HL-60 (cell line): ENCODE measurements at regions not wholly inside any gene's neighbourhood (a gene's known extent, or its start where the extent isn't known, plus 50 kb on each side); places are given as distances from the start of the nearest gene placed in this dataset.

Experiments used
- GABPA ChIP-seq: IDR thresholded peaks from 2 replicates; pipeline ENCODE4 v1.6.1; 2012; ENCODE audit warnings: low read depth
- POLR2AphosphoS5 ChIP-seq: IDR thresholded peaks from 2 replicates; pipeline ENCODE4 v1.6.1; 2012; ENCODE audit warnings: low read depth
- SPI1 ChIP-seq: IDR thresholded peaks from 2 replicates; pipeline ENCODE4 v1.6.1; 2012; ENCODE audit warnings: low read depth, mild to moderate bottlenecking, borderline replicate concordance
- TF ChIP-seq, protein P1 (sequence below): IDR thresholded peaks from one replicate; pipeline ENCODE4 v1.5.1; 2011; ENCODE audit warnings: low read length, control low read depth, inconsistent platforms; ENCODE audit not compliant: insufficient read depth
- TF ChIP-seq, protein P2 (sequence below): IDR thresholded peaks from 2 replicates; pipeline ENCODE4 v1.6.1; 2012; ENCODE audit warnings: low read depth; ENCODE audit not compliant: insufficient replicate concordance

GRCh38 chr9:86488345-86488744 is 134.1 kb upstream of the TUT7 start:
- TF ChIP-seq, protein P1, sequence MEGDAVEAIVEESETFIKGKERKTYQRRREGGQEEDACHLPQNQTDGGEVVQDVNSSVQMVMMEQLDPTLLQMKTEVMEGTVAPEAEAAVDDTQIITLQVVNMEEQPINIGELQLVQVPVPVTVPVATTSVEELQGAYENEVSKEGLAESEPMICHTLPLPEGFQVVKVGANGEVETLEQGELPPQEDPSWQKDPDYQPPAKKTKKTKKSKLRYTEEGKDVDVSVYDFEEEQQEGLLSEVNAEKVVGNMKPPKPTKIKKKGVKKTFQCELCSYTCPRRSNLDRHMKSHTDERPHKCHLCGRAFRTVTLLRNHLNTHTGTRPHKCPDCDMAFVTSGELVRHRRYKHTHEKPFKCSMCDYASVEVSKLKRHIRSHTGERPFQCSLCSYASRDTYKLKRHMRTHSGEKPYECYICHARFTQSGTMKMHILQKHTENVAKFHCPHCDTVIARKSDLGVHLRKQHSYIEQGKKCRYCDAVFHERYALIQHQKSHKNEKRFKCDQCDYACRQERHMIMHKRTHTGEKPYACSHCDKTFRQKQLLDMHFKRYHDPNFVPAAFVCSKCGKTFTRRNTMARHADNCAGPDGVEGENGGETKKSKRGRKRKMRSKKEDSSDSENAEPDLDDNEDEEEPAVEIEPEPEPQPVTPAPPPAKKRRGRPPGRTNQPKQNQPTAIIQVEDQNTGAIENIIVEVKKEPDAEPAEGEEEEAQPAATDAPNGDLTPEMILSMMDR: no peak
- no peak for TF ChIP-seq POLR2AphosphoS5
- TF ChIP-seq, protein P2, sequence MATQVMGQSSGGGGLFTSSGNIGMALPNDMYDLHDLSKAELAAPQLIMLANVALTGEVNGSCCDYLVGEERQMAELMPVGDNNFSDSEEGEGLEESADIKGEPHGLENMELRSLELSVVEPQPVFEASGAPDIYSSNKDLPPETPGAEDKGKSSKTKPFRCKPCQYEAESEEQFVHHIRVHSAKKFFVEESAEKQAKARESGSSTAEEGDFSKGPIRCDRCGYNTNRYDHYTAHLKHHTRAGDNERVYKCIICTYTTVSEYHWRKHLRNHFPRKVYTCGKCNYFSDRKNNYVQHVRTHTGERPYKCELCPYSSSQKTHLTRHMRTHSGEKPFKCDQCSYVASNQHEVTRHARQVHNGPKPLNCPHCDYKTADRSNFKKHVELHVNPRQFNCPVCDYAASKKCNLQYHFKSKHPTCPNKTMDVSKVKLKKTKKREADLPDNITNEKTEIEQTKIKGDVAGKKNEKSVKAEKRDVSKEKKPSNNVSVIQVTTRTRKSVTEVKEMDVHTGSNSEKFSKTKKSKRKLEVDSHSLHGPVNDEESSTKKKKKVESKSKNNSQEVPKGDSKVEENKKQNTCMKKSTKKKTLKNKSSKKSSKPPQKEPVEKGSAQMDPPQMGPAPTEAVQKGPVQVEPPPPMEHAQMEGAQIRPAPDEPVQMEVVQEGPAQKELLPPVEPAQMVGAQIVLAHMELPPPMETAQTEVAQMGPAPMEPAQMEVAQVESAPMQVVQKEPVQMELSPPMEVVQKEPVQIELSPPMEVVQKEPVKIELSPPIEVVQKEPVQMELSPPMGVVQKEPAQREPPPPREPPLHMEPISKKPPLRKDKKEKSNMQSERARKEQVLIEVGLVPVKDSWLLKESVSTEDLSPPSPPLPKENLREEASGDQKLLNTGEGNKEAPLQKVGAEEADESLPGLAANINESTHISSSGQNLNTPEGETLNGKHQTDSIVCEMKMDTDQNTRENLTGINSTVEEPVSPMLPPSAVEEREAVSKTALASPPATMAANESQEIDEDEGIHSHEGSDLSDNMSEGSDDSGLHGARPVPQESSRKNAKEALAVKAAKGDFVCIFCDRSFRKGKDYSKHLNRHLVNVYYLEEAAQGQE: no peak
- no peak for TF ChIP-seq GABPA
- TF ChIP-seq SPI1: no peak
